Right lobe of liver (tissue), 4 donors: ENCODE measurements at regions not wholly inside any gene's neighbourhood (a gene's known extent, or its start where the extent isn't known, plus 50 kb on each side); places are given as distances from the start of the nearest gene placed in this dataset.

ENCODE experiments used
- POLR2A ChIP-seq: fragments of 450-650 bp; IDR thresholded peaks from one replicate; pipeline ENCODE4 v1.6.1; 2017; ENCODE audit warnings: antibody characterized with exemption, mild to moderate bottlenecking
- TF ChIP-seq, protein P1 (sequence below), 4 donors: fragments of 200-600 bp in 3 of 4; fragments of 450-650 bp in 1 of 4; IDR thresholded peaks; one replicate each; pipeline versions ENCODE4 v1.5.1 to v1.8.0; 2016 to 2022; ENCODE audit warnings: antibody characterized with exemption in 4 of 4, mild to moderate bottlenecking in 2 of 4
- donor health status: DM: no; HTN: no; CAD: no.
- donor health status: DM: no; HTN: no; CAD: no.
- donor health status: DM: no; HTN: yes; CAD: no.

DNA sequence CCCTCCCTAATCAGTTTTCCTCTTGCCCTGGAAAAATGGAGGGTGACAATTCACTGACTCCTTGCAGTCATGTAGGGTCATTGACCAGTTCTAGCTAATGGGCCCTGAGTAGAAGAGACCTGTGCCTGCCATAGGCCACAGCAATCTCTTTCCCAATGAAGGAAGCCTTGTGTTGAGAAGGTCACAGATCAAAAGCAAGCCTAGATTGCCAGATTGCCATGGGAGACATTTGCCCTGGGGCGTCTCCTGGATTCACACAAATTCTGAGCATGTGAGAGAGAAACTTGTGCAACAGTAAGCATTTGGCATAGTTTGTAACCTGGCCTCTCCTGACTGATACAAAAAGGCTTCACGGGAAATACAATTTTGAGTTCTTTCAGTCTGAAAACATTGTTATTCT lies 148.0 kb downstream of the NUDT12 start:
- TF ChIP-seq, protein P1, sequence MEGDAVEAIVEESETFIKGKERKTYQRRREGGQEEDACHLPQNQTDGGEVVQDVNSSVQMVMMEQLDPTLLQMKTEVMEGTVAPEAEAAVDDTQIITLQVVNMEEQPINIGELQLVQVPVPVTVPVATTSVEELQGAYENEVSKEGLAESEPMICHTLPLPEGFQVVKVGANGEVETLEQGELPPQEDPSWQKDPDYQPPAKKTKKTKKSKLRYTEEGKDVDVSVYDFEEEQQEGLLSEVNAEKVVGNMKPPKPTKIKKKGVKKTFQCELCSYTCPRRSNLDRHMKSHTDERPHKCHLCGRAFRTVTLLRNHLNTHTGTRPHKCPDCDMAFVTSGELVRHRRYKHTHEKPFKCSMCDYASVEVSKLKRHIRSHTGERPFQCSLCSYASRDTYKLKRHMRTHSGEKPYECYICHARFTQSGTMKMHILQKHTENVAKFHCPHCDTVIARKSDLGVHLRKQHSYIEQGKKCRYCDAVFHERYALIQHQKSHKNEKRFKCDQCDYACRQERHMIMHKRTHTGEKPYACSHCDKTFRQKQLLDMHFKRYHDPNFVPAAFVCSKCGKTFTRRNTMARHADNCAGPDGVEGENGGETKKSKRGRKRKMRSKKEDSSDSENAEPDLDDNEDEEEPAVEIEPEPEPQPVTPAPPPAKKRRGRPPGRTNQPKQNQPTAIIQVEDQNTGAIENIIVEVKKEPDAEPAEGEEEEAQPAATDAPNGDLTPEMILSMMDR (IDR thresholded peaks at IDR 0.05): no peak
- TF ChIP-seq POLR2A: no peak
